SKM-1 treated with dmso at 0.1 percent for 144 hours (cell line): ENCODE measurements at regions not wholly inside any gene's neighbourhood (a gene's known extent, or its start where the extent isn't known, plus 50 kb on each side); places are given as distances from the start of the nearest gene placed in this dataset.
"Not testable (repeated sequence)": the region's sequence is repeated elsewhere in the genome, so short reads cannot be mapped to it uniquely, and the experiment has no call there.

Experiments used
- DNase-seq: peaks from one replicate; lab custom pipeline; 2025; ENCODE audit not compliant: unreplicated experiment; lab: John Stamatoyannopoulos, UW

- no peak for DNase-seq
Observed at GRCh38 chr11:82539669-82540068, 194.0 kb downstream of the FAM181B start.

DNA sequence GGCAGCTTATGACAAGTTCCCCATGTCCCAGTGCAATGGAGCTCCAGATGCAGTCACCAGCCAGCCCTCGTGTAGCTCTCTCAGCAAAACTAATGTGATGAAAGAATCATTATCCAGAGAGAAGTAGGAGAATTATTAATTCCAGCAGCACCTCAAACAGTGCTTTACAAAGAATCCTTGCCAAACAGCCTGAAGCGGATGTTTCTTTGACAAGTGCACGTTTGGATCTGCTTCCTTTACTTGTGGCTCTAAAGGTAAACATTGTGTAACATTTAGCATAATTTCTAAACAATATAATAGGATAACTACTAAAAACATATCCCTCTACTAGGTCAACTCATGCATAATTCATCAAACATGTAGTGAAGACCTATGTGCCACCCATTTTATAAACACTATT, 197.0 kb downstream of the FAM181B start:
- DNase-seq: no peak

DNA sequence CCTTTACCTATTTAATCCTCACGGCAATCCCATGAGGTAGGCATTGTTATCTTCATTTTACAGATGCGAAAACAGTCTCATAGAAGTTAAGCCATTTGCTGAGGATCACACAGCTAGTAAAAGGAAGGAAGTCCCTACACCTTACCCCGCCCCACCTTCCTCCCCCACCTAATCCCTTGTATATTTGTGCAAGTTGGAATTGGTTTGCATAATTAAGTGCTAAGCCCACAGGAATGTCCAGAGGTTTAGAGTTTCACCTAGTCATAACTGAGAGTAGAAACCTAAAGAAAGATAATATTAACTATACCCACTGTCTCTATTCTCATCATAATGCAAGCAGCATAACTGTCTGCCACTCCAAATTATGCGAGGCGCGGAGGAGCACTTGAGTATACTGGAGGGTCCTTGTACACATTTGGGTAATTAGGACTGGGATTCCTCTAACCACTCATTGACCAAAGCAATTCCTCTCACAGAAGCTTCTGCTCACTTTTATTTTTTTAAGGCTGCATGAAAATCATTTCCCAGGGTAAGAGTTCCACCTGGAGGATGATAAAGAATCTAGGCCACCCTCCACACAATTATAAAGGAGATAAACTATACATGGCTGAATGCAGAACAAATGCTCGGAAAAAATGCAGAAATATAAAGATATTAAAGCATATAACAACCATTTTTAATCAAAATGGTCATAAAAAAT, 199.9 kb downstream of the FAM181B start:
- DNase-seq: no peak

DNA sequence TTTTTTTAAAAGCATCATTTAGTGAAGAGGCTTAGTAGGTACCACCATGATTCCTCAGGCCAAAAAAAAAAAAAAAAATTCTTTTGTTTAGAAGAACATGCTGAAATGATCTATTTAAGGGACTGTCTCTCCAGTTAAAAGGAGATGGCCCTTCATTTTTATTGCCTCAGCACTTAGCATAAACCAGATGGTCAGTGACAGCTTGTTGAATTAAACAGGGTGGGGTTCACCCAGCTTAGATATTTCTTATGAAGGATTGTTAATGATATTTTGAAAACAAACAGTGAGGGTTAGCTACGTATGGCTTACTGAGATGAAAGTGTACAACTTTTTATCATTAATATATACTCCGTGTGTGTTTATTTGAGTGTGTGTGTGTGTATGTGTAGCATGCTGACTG, 203.7 kb downstream of the FAM181B start:
- no peak for DNase-seq

DNA sequence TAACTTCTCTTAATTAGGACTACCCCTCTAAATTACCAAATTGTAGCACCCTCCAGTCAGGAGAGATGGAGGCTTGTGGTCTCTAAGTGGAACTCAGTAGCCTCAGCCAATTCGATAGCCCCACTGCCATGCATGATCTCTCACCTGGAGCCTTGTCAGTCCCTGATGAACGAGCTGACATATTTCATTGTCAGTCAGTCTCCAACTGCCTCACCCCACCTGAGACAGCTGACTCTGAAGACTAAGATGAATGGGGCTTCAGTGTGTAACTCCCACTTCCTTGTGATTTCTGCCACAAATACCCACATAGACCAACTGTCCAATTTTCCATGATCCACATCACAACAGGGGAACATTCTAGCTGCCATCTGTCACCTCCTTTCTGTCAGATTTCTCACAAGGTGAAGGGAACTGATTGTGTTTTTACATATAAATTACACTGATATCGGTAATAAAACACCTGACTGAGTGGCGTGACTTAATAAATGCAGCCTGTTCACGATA, 206.5 kb downstream of the FAM181B start:
- DNase-seq: no peak

- DNase-seq: no peak
Observed at GRCh38 chr11:82523141-82523540, 210.5 kb downstream of the FAM181B start.

DNA sequence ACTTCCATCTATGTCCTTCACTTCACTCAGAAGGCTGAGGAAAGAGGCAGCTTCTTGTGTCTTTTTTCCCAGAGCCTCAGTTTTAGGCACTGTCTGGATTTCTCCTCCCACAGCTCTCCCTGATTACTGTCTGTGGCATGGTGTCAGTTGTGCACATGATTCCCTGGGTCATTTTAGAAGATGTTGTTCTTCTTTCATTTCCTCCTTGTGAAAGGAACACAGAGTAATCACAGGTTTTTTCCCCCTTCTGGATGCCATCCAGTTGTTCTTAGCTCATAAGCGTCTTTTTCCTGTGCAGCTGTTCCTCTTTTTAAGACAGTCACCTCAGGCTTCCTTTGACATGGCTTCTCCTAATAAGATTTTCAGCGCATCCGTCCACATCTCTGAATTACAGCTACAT, 212.2 kb downstream of the FAM181B start:
- peak; percentile 73 for DNase-seq

GRCh38 chr11:82507288-82507687, 226.4 kb downstream of the FAM181B start:
- DNase-seq: no peak

DNA sequence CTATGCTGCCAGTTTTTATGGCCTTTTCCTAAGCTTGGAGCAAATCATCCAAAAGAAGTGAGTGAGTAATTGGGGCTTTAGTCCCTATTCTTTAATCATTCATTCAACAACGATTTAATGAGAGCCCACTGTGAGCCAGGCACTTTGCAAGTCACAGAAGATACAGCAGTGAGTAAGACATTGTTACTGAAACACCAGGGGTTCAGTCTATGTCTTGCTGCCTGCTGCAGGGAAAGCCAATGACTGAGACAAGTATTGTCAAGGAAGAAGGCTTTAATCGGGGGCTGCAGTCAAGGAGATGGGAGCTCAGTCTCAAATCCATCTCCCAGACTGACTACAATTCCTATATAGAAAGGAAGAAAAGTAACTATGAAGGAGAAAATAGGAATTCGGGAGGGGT, 228.3 kb downstream of the FAM181B start:
- DNase-seq: no peak

DNA sequence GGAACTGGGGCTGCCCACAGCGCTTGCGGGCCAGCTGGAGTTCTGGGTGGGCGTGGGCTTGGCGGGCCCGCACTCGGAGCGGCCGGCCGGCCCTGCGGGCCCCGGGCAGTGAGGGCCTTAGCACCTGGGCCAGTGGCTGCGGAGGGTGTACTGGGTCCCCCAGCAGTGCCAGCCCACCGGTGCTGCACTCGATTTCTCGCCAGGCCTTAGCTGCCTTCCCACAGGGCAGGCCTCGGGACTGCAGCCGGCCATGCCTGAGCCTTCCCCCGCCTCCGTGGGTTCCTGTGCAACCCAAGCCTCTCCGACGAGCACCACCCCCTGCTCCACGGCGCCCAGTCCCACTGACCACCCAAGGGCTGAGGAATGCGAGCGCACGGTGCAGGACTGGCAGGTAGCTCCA, 232.5 kb downstream of the FAM181B start:
- not testable (repeated sequence) for DNase-seq

DNA sequence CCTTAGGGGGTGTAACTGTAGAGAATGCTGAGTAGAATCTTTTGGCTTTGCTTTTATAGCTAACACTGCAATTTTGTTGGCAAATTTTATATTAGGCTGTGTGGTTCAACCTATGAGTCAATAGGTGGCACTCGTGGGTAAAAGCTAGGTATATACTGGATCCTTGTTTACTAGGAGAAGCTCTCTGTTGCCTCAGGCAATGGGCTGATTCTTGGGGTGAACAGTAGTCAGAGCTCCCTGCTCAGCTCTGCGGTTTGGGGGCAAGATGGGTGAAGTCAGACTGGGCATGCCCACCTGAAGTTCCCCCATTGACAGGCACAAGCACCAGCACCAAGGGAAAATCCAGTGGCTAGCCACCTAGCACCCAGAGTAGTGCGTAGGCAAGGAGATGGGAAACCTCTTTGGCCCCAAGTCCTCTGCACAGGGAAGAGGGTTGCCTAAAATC, 238.7 kb downstream of the FAM181B start:
- DNase-seq: no peak

DNA sequence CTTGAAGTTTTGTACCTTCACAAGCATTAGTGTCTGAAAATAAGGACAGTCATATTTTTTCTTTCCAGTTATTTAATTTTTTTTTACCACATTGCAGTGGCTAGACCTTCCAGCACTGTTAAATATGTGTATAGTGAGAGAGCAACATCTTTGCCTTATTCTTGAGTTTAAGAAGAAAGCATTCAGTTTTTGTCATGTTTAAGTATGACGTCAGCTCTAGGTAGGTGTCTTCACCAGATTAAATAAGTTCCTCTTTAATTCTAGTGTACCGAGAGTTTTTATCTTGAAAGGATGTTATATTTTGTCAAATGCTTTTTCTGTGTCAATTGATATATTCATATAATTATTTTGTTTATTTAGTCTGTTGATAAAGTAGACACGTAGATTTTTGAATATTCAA, 258.8 kb downstream of the FAM181B start:
- DNase-seq: no peak

- no peak for DNase-seq
Observed at GRCh38 chr11:82465481-82465880, 268.2 kb downstream of the FAM181B start.

- no peak for DNase-seq
Observed at GRCh38 chr11:82462608-82463242, 270.9 kb downstream of the FAM181B start.

- DNase-seq: no peak
Observed at GRCh38 chr11:82458761-82459160, 274.9 kb downstream of the FAM181B start.

DNA sequence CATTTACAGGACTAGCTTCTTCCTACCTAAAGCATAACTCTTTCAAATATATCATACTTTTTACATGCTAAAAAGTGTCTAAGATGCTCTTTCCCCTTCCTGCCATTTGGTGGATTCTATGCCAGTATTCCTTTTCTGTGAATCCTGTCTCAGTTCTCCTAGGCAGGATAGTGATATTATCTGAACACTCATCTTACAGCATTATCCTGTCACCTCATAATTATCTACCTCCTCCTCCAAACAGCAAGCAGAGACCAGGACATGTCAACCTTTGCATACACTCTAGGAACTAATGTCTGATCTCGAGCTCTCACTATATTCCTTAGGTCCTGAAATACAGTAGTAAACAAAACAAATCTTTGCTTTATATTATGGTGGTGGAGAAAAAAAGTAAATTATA, 275.5 kb downstream of the FAM181B start:
- DNase-seq: no peak

- no peak for DNase-seq
Observed at GRCh38 chr11:82450996-82451395, 282.7 kb downstream of the FAM181B start.

DNA sequence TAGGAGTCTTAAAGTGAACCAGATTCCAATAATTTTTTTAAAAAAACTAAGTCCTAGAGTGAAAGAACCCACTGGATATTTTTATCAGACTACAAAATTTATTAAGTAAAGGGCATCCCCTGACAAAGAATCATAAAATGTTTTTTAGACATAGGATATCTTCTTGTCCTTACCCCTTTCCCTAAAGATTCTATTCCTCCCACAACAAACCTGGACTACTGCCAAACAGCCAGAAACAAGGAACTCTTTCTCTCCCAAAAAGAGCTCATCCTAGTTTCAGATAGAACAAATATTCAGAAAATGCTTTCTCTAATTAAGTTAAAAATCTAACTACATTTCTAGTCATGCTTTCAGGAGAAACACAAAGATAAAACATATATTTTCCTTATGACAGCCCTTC, 327.1 kb downstream of the FAM181B start:
- DNase-seq: no peak

- DNase-seq: no peak
Observed at GRCh38 chr11:82405421-82405820, 328.2 kb downstream of the FAM181B start.

DNA sequence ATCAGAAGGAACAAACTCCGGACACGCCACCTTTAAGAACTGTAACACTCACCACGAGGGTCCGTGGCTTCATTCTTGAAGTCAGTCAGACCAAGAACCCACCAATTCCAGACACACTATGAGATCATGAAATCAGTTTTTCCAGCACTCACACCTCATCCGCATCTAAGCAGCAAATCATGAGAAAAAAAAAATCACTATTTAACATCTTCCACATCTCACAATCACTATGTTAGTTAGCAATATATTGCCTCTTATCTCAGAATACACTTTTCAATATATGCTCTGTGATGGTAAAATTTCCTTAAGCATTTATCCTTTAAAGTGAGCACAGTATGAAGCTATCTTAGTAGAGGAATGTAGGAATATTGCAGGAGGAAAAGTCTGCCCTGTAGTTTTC, 328.7 kb downstream of the FAM181B start:
- no peak for DNase-seq

DNA sequence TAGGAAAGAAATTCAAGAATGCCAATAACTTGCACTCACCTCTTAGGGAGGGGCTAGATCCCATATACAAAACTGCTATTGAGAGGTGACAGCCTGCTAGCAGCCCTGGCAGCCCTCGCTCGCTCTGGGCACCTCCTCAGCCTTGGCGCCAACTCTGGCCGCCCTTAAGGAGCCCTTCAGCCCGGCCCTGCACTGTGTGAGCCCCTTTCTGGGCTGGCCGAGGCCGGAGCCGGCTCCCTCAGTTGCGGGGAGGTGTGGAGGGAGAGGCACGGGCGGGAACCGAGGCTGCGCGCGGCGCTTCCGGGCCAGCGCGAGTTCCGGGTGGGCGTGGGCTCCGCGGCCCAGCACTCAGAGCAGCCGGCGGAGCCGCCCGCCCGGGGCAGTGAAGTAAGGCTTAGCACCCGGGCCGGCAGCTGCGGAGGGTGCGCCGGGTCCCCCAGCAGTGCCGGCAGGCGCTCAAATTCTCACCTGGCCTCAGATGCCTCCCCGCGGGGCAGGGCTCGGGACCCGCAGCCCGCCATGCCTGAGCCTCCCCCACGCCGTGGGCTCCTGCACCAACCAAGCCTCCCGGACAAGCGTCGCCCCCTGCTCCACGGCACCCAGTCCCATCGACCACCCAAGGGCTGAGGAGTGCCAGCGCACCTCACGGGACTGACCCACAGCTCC, 329.9 kb downstream of the FAM181B start:
- DNase-seq: no peak

GRCh38 chr11:82398300-82398815, 335.3 kb downstream of the FAM181B start:
- DNase-seq: peak; percentile 47
